Muscle layer of duodenum (tissue), 2 donors: ENCODE measurements at regions not wholly inside any gene's neighbourhood (a gene's known extent, or its start where the extent isn't known, plus 50 kb on each side); places are given as distances from the start of the nearest gene placed in this dataset.

ENCODE experiments used
- H3K27ac ChIP-seq: one replicate; pipeline ENCODE4 v1.7.0; 2013; ENCODE audit warnings: mild to moderate bottlenecking, low read length
- H3K27me3 ChIP-seq: one replicate; pipeline ENCODE4 v1.7.0; 2013; ENCODE audit warnings: low read depth, mild to moderate bottlenecking, control low read depth, low read length
- H3K36me3 ChIP-seq, 2 donors: one replicate each; pipeline ENCODE4 v1.7.0; 2013; ENCODE audit warnings: low read length in 2 of 2, control low read depth in 1 of 2, mild to moderate bottlenecking in 1 of 2; ENCODE audit not compliant: insufficient read depth in 2 of 2, control insufficient read depth in 1 of 2
- H3K4me1 ChIP-seq, 2 donors: one replicate each; pipeline ENCODE4 v1.7.0; 2013; ENCODE audit warnings: low read length in 2 of 2, mild to moderate bottlenecking in 2 of 2, control low read depth in 1 of 2, moderate library complexity in 1 of 2; ENCODE audit not compliant: insufficient read depth in 2 of 2, control insufficient read depth in 1 of 2
- H3K4me3 ChIP-seq, 2 donors: one replicate each; pipeline ENCODE4 v1.7.0; 2013; ENCODE audit warnings: low read length in 2 of 2, low read depth in 1 of 2, mild to moderate bottlenecking in 1 of 2
- H3K9me3 ChIP-seq, 2 donors: one replicate each; pipeline ENCODE4 v1.7.0; 2013; ENCODE audit warnings: low read length in 2 of 2, control low read depth in 1 of 2, mild to moderate bottlenecking in 1 of 2; ENCODE audit not compliant: control insufficient read depth in 1 of 2
- donor health status: healthy.

DNA sequence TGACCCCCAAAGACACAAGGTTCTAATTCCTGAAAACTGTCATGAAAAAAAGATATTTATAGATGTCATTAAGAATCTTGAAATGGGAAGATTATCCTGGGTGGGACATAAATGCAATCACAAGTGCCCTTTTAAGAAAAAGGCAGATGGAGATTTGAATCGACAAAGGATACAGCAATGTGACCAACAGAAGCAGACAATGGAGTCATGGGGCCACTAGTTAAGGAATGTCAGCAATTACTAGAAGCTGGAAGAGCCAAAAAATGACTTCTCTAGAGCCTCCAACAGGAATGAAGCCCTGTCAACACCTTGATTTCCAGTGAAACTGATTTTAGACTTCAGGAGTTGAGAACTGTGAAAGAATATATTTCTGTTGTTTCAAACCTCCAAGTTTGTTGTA lies 448.5 kb downstream of the MEI4 start:
- no peak overlapping the region for H3K4me3 ChIP-seq
- no peaks in the 10 kb centered on the region for H3K9me3 ChIP-seq
- no peak overlapping the region for H3K27ac ChIP-seq
- no peaks in the 10 kb centered on the region for H3K36me3 ChIP-seq
- no peaks in the 10 kb centered on the region for H3K27me3 ChIP-seq
- H3K4me1 ChIP-seq, result no peaks in the 10 kb centered on the region

DNA sequence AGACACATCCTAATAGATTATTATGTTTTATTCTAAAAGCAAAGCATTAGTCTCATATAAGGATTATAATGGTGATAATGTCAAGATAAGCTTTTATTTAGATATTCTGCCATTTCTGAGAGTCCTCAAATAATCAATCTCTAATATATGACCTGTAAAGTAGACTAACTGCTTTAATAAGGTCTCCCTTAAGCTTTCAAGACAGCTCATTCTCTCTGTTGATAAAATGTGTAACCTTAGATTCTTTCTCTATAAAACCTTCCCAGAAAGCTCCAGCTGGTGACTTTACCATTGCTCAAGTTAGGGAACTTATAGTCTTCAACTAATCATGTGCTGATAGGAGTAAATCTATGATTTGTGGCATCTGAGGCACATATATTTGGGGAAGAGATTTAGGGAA lies 457.8 kb downstream of the MEI4 start:
- H3K27ac ChIP-seq, result no peak overlapping the region
- H3K4me3 ChIP-seq, result no peak overlapping the region
- no peaks in the 10 kb centered on the region for H3K4me1 ChIP-seq
- no peaks in the 10 kb centered on the region for H3K9me3 ChIP-seq
- H3K27me3 ChIP-seq, result no peaks in the 10 kb centered on the region
- H3K36me3 ChIP-seq, result no peaks in the 10 kb centered on the region

DNA sequence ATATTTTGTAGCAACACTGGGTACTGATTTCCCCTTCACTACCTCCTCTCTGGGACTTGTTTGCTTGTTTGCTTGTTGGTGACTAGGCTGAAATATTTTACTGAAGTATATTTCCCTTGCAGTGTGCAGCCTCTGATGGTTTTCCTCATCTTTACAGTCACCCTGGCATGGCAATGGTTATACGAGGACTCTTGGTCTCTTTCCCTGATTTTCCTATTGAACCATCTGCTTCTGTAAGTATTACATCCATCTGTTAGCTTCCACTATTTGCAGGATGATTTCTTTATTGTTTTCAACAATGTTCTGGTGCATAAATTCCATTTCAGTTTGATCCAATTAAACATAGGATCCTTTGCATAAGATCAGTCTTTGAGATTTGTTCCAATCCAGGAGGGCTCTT lies 465.1 kb downstream of the MEI4 start:
- no peaks in the 10 kb centered on the region for H3K27me3 ChIP-seq
- H3K36me3 ChIP-seq, result no peaks in the 10 kb centered on the region
- no peaks in the 10 kb centered on the region for H3K4me1 ChIP-seq
- no peak overlapping the region for H3K27ac ChIP-seq
- no peak overlapping the region for H3K4me3 ChIP-seq
- H3K9me3 ChIP-seq, result no peaks in the 10 kb centered on the region

DNA sequence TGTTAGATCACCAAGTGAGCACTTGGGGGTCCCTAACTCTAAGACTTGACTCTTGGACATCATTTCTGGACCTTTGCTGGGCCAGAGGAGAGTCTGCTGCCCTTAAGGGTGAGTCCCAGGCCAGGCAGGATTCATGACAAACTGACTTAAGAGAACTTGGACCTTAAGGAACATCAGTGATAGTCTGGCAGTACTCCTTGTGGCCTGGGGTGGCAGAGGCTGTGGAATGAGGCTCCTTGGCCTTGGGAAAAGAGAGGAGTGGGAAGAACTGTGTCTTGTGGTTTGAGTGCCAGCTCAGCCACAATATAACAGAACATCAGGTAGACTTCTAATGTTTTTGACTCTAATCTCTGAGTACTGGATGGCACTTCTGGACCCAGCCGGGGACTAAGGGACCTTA lies 478.7 kb downstream of the MEI4 start:
- H3K27ac ChIP-seq, result no peak overlapping the region
- H3K27me3 ChIP-seq, result no peaks in the 10 kb centered on the region
- no peaks in the 10 kb centered on the region for H3K4me1 ChIP-seq
- H3K4me3 ChIP-seq, result no peak overlapping the region
- peaks cover 0 to 12% of the 10 kb centered on the region in 2 donors for H3K9me3 ChIP-seq
- no peaks in the 10 kb centered on the region for H3K36me3 ChIP-seq

DNA sequence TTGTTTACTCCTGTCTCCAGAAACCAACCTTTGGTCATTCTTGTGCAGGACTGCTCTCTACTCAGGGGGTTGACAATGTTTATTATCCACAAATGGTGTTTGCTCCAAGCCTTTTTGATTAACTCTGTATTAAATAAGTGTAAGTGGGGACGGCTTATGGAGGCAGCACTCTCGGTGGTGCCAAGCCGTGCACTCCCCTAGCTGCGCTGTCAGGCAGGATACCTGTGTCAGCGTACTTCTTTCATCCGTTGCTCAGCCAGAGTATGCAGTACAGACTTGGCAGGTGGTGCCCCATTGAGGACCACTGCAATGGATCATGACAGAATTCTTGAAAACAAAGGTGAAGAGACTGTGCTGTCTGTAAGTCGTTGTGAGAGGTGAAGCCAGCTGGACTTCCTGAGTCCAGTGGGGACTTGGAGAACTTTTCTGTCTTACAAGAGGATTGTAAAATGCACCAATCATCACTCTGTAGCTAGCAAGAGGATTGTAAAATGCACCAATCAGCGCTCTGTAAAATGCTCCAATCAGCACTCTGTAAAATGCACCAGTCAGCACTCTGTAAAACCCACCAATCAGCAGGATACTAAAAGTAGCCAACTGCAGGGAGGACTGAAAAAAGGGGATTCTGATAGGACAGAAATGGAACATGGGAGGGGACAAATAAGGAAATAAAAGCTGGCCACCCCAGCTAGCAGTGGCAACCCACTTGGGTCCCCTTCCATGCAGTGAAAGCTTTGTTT lies 480.0 kb downstream of the MEI4 start:
- H3K27ac ChIP-seq, result no peak overlapping the region
- peaks cover 0 to 16% of the 10 kb centered on the region in 2 donors for H3K9me3 ChIP-seq
- H3K4me3 ChIP-seq, result no peak overlapping the region
- no peaks in the 10 kb centered on the region for H3K4me1 ChIP-seq
- H3K27me3 ChIP-seq, result no peaks in the 10 kb centered on the region
- H3K36me3 ChIP-seq, result no peaks in the 10 kb centered on the region

DNA sequence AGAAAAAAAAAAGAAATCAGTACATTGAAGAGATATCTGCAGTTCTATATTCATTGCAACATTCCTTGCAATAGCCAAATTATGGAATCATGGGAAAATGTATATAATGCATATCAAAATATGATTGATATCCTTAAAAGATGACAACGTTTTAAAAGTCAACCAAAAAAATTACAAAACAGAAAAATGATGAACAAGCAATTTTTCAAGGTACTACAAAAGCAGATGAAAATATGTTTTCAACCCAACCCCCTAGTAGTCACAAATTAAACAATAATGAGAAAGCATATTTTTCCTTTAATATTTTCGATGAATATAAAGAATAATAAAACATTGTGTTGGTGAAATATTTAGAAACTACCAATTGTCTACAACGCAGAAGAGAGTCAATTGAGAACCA lies 497.6 kb downstream of the MEI4 start:
- Histone ChIP-seq H3K9me3 (peaks cover 0 to 4% of the 10 kb centered on the region in 2 donors), H3K36me3 (no peaks in the 10 kb centered on the region), H3K4me3 (no peak overlapping the region), H3K27ac (no peak overlapping the region), H3K27me3 (no peaks in the 10 kb centered on the region), H3K4me1 (no peaks in the 10 kb centered on the region)

DNA sequence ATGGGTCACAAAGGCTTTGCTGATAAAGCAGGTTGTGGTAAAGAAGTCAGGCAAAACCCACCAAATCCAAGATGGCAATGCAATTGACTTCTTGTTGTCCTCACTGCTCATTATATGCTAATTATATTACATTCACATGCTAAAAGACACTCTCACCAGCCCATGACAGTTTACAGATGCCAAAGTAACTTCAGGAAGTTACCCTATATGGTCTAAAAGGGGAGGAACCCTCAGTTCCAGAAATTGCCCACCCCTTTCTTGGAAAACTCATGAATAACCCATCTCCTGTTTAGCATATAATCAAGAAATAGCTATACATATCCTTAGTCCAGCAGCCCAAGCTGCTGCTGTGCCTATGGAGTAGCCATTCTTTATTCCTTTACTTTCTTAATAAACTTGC lies 501.1 kb downstream of the MEI4 start:
- no peaks in the 10 kb centered on the region for H3K9me3 ChIP-seq
- no peaks in the 10 kb centered on the region for H3K27me3 ChIP-seq
- no peaks in the 10 kb centered on the region for H3K36me3 ChIP-seq
- H3K27ac ChIP-seq, result no peak overlapping the region
- H3K4me1 ChIP-seq, result no peaks in the 10 kb centered on the region
- H3K4me3 ChIP-seq, result no peak overlapping the region

DNA sequence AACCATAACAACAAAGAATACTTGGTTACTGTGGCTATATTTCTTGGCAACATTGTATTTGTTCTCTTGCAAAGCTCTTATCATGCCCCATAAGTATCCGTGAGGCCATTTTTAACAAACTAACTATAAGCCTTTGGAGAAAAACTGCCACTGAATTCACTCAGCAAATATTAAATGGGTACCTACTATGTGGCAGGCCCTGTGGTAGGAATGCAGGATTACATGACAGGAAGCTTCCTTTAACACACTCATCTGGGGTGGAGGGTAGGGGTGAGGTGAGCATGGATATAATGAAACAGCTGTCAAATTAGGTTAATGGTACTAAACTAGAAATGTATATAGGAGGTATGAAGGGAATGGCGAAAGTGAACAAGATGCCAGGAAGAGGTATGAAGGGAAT lies 504.8 kb downstream of the MEI4 start:
- H3K4me1 ChIP-seq, result no peaks in the 10 kb centered on the region
- H3K4me3 ChIP-seq, result no peak overlapping the region
- H3K36me3 ChIP-seq, result no peaks in the 10 kb centered on the region
- no peaks in the 10 kb centered on the region for H3K27me3 ChIP-seq
- no peaks in the 10 kb centered on the region for H3K9me3 ChIP-seq
- no peak overlapping the region for H3K27ac ChIP-seq

DNA sequence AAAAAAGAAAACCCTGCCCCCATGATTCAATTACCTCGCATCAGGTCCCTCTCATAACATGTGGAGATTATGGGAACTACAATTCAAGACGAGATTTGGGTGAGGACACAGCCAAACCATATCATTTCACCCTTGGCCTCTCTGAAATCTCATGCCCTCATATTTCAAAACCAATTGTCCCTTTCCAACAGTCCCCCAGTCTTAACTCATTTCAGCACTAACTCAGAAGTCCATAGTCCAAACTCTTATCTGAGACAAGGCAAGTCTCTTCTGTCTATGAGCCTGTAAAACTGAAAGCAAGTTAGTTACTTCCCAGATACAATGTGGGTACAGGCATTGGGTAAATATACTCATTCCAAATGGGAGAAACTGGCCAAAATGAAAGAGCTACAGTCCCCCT lies 536.1 kb downstream of the MEI4 start:
- H3K9me3 ChIP-seq, result no peaks in the 10 kb centered on the region
- no peaks in the 10 kb centered on the region for H3K36me3 ChIP-seq
- H3K4me1 ChIP-seq, result no peaks in the 10 kb centered on the region
- no peak overlapping the region for H3K27ac ChIP-seq
- no peak overlapping the region for H3K4me3 ChIP-seq
- H3K27me3 ChIP-seq, result no peaks in the 10 kb centered on the region

DNA sequence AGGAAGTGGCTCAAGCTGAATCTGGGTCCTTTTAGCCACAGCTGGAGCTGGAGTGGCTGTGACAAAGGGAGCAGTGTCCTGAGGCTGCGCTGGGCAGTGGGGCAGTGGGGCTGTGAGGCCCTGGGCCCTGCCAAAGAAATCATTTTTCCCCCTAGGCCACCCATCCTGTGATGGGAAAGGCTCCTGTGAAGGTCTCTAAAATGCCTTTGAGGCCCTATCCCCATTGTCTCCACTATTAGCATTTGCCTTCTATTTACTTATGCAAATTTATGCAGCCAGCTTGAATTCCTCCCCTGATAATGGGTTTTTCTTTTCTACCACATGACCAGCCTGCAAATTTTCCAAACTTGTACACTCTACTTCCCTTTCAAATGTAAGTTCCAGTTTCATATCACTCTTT lies 539.2 kb downstream of the MEI4 start:
- no peaks in the 10 kb centered on the region for H3K36me3 ChIP-seq
- H3K4me3 ChIP-seq, result no peak overlapping the region
- no peaks in the 10 kb centered on the region for H3K27me3 ChIP-seq
- H3K9me3 ChIP-seq, result no peaks in the 10 kb centered on the region
- H3K4me1 ChIP-seq, result no peaks in the 10 kb centered on the region
- H3K27ac ChIP-seq, result no peak overlapping the region

DNA sequence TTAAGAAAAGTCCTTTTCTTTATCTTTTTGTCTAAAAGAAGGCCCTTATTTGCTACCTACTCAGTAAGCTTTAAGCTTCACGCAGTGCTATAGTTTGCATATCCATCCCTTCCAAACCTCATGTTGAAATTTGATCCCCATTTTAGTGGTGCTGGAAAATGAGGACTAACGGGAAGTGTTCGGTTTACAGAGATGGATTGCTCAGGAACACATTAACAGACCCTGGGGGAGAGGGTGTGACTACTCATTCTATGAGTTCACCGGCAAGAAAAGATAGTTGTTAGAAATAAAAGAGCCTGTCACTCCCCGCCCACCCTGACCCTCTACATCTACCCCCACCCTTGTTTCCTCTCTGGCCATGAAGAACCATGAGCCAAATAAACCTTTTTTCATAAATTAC lies 546.2 kb downstream of the MEI4 start:
- H3K36me3 ChIP-seq, result no peaks in the 10 kb centered on the region
- no peak overlapping the region for H3K27ac ChIP-seq
- no peaks in the 10 kb centered on the region for H3K4me1 ChIP-seq
- H3K27me3 ChIP-seq, result no peaks in the 10 kb centered on the region
- H3K9me3 ChIP-seq, result no peaks in the 10 kb centered on the region
- H3K4me3 ChIP-seq, result no peak overlapping the region

DNA sequence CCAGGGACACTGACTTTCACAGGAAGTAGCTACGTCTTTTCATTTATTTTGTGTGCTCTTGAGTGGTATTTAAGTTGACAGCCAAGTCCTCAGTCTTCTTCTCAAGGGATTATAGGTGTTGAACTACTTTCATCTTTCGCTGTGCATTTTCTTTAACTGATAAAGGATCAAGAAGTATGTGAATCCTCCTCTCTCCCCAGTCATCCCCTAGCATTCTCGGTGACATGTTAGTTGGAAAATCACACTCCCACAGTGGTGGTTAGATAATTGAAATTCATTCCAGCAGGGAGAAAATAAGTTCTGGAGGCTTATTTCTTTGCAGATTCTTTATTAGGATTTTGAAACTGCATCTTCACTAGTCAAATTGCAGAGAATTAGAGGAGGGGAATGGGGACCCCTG lies 569.4 kb downstream of the MEI4 start:
- Histone ChIP-seq H3K27ac (no peak overlapping the region), H3K9me3 (no peaks in the 10 kb centered on the region), H3K27me3 (no peaks in the 10 kb centered on the region), H3K4me3 (no peak overlapping the region), H3K4me1 (no peaks in the 10 kb centered on the region), H3K36me3 (no peaks in the 10 kb centered on the region)
